GM12878 (cell line): ENCODE measurements at regions not wholly inside any gene's neighbourhood (a gene's known extent, or its start where the extent isn't known, plus 50 kb on each side); places are given as distances from the start of the nearest gene placed in this dataset.

ENCODE experiments used
- ATAC-seq: fragments of 200-7000 bp; cut with Tn5 transposase; 3 replicates; pipeline ENCODE4 v1.9.1; 2020; ENCODE audit warnings: mild to moderate bottlenecking, moderate library complexity
- BruUV-seq: library from RNA; stranded (reverse); fragments of 400-500 nt; replicated peaks from 2 replicates; lab custom pipeline; 2021; lab: Mats Ljungman, UMichigan
- CTCF ChIA-PET: fragments of 300-600 bp; sonication (Branson Sonifier 250); formaldehyde crosslinking; extraction: SDS; loops from one replicate; lab custom pipeline; 2021; ENCODE audit warnings: inconsistent platforms; lab: Yijun Ruan, JAX
- POLR2A ChIA-PET: fragments of 350-600 bp; formaldehyde crosslinking; extraction: SDS; loops from one replicate; lab custom pipeline; 2021; ENCODE audit warnings: inconsistent platforms; lab: Charles Lee
- RAD21 ChIA-PET: fragments of 300-600 bp; sonication (Branson Sonifier 250); formaldehyde crosslinking; loops from one replicate; lab custom pipeline; 2023; ENCODE audit warnings: antibody characterized with exemption; ENCODE audit not compliant: unreplicated experiment; lab: Charles Lee
- SMC1A ChIA-PET: fragments of 300-600 bp; sonication (Branson Sonifier 250); formaldehyde crosslinking; loops from one replicate; lab custom pipeline; 2023; ENCODE audit not compliant: unreplicated experiment, uncharacterized antibody; lab: Charles Lee
- DNase-seq: peaks from one replicate; pipeline ENCODE4 v3.0.0-alpha.2; 2011; ENCODE audit warnings: low read depth, low spot score
- FAIRE-seq: peaks from 3 replicates; lab custom pipeline; 2011; peaks lifted over from hg19 to GRCh38; lab: Jason Lieb, UNC
- H2AFZ ChIP-seq: 2 replicates; pipeline ENCODE4 v1.6.0; 2011; ENCODE audit warnings: low read depth, low read length, control low read depth; ENCODE audit not compliant: control insufficient read depth
- H3K27ac ChIP-seq: 2 replicates; pipeline ENCODE4 v1.5.1; 2011; ENCODE audit warnings: control low read depth; ENCODE audit not compliant: control insufficient read depth, insufficient read depth
- H3K27me3 ChIP-seq, 2 experiments: replicated peaks in 1 of 2; 2 replicates each; pipeline versions ENCODE4 v1.6.0 to v1.6.1; 2011; ENCODE audit warnings: low read length in 1 of 2; ENCODE audit not compliant: control insufficient read depth in 2 of 2, insufficient read depth in 2 of 2
- H3K36me3 ChIP-seq, 2 experiments: 2 replicates each; pipeline ENCODE4 v1.5.1; 2011; ENCODE audit warnings: low read length in 1 of 2; ENCODE audit not compliant: control insufficient read depth in 2 of 2, insufficient read depth in 2 of 2
- H3K4me1 ChIP-seq: 2 replicates; pipeline ENCODE4 v1.6.1; 2011; ENCODE audit warnings: mild to moderate bottlenecking, low read length, moderate library complexity, mixed read lengths; ENCODE audit not compliant: control insufficient read depth, insufficient read depth
- H3K4me2 ChIP-seq: 2 replicates; pipeline ENCODE4 v1.6.0; 2011; ENCODE audit warnings: control low read depth; ENCODE audit not compliant: control insufficient read depth, insufficient read depth
- H3K4me3 ChIP-seq: fragments of 200-600 bp; sonication (generic); 2 replicates; pipeline ENCODE4 v1.5.1; 2016
- H3K79me2 ChIP-seq: 2 replicates; pipeline ENCODE4 v1.6.0; 2011; ENCODE audit warnings: low read length; ENCODE audit not compliant: control insufficient read depth, insufficient read depth
- H3K9ac ChIP-seq: 2 replicates; pipeline ENCODE4 v1.8.0; 2011; ENCODE audit warnings: low read length, control low read depth, mixed read lengths; ENCODE audit not compliant: control insufficient read depth, insufficient read depth
- H3K9me3 ChIP-seq: replicated peaks from 3 replicates; pipeline ENCODE4 v1.5.1; 2011; ENCODE audit warnings: mild to moderate bottlenecking, low read length; ENCODE audit not compliant: control insufficient read depth, insufficient read depth
- H4K20me1 ChIP-seq: 2 replicates; pipeline ENCODE4 v1.6.0; 2011; ENCODE audit not compliant: control insufficient read depth, insufficient read depth
- BRCA1 ChIP-seq: IDR thresholded peaks from 2 replicates; pipeline ENCODE4 v1.6.1; 2011; ENCODE audit warnings: low read depth, low read length, improper control_type of control experiment
- CHD4 ChIP-seq: fragments of 200-600 bp; sonication (generic); IDR thresholded peaks from 2 replicates; pipeline ENCODE4 v1.6.1; 2016; ENCODE audit warnings: mild to moderate bottlenecking
- CREB1 ChIP-seq: IDR thresholded peaks from 2 replicates; pipeline ENCODE4 v1.6.1; 2012; ENCODE audit warnings: low read depth, mild to moderate bottlenecking, inconsistent platforms
- E4F1 ChIP-seq: fragments of 450-650 bp; IDR thresholded peaks from 2 replicates; pipeline ENCODE4 v1.6.1; 2018; ENCODE audit warnings: borderline replicate concordance, mild to moderate bottlenecking; ENCODE audit not compliant: partially characterized antibody
- EED ChIP-seq: sonication (generic); IDR thresholded peaks from 2 replicates; pipeline ENCODE4 v1.6.1; 2016; ENCODE audit warnings: antibody characterized with exemption, low read depth
- EZH2 ChIP-seq: IDR thresholded peaks from 2 replicates; pipeline ENCODE4 v1.6.1; 2012; ENCODE audit warnings: low read depth, mild to moderate bottlenecking, control low read depth, inconsistent platforms, low read length, borderline replicate concordance; ENCODE audit not compliant: control insufficient read depth
- FOXK2 ChIP-seq: fragments of 450-650 bp; IDR thresholded peaks from 2 replicates; pipeline ENCODE4 v1.6.1; 2017; ENCODE audit warnings: mild to moderate bottlenecking, moderate library complexity
- HDGF ChIP-seq: fragments of 450-650 bp; IDR thresholded peaks from 2 replicates; pipeline ENCODE4 v1.6.1; 2016; ENCODE audit warnings: antibody characterized with exemption
- PBX3 ChIP-seq: IDR thresholded peaks from 2 replicates; pipeline ENCODE4 v1.6.1; 2011; ENCODE audit warnings: mild to moderate bottlenecking, low read depth, low read length, moderate library complexity; ENCODE audit not compliant: insufficient replicate concordance
- RAD21 ChIP-seq: IDR thresholded peaks from 2 replicates; pipeline ENCODE4 v1.6.1; 2011; ENCODE audit warnings: mild to moderate bottlenecking, low read depth, low read length, moderate library complexity; ENCODE audit not compliant: insufficient read depth
- ZNF622 ChIP-seq: fragments of 450-650 bp; IDR thresholded peaks from 2 replicates; pipeline ENCODE4 v1.6.1; 2017; ENCODE audit warnings: mild to moderate bottlenecking, inconsistent platforms
- ZNF687 ChIP-seq: fragments of 450-650 bp; IDR thresholded peaks from 2 replicates; pipeline ENCODE4 v1.6.1; 2017; ENCODE audit warnings: mild to moderate bottlenecking, moderate library complexity
- WGBS: methylation state at CpG from one replicate; pipeline ENCODE4 v1.1.6; 2016; ENCODE audit warnings: low lambda C conversion rate; ENCODE audit not compliant: insufficient replicate concordance, insufficient coverage; ENCODE audit errors: missing lambda C conversion rate; 5-methylcytosine and 5-hydroxymethylcytosine counted together
- in situ Hi-C: fragments of 300-500 bp; cut with MboI; formaldehyde crosslinking; loops from 9 replicates; pipeline ENCODE4 v1.14.3; 2018; ENCODE audit warnings: mixed read lengths
- intact Hi-C: fragments of 100-400 bp; cut with micrococcal nuclease; formaldehyde crosslinking; loops from one replicate; pipeline ENCODE4 v1.14.2; 2022; ENCODE audit not compliant: unreplicated experiment
- TF ChIP-seq, protein P1 (sequence below): fragments of 150-350 bp; IDR thresholded peaks from 2 replicates; pipeline ENCODE4 v1.6.1; 2016; ENCODE audit warnings: low read depth, low read length

DNA sequence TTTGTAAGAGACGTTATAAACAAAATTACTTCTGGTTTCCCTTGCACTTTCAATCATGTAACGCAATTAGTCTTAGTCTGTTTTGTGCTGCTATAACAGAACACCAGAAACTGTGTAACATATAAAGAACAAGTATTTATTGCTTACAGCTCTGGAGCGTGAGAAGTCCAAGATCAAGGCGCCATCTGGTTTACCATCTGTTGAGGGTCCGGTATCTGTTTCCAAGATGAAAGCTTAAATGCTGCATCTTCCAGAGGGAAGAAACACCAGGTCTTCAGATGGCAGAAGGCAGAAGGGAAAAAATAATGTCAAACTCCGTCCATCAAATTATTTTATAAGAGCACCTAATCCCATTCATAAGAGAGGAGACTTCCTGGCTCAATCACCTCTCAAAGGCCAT lies 474.1 kb downstream of the PDGFC start (continued):
- TF ChIP-seq E4F1 (no peak), CREB1 (no peak), PBX3 (no peak), HDGF (no peak)

- POLR2A ChIA-PET = no interaction called here
- intact Hi-C loops = no loop called here
- TF ChIP-seq BRCA1 = no peak
- no peak for TF ChIP-seq ZNF687
- TF ChIP-seq, protein P1, sequence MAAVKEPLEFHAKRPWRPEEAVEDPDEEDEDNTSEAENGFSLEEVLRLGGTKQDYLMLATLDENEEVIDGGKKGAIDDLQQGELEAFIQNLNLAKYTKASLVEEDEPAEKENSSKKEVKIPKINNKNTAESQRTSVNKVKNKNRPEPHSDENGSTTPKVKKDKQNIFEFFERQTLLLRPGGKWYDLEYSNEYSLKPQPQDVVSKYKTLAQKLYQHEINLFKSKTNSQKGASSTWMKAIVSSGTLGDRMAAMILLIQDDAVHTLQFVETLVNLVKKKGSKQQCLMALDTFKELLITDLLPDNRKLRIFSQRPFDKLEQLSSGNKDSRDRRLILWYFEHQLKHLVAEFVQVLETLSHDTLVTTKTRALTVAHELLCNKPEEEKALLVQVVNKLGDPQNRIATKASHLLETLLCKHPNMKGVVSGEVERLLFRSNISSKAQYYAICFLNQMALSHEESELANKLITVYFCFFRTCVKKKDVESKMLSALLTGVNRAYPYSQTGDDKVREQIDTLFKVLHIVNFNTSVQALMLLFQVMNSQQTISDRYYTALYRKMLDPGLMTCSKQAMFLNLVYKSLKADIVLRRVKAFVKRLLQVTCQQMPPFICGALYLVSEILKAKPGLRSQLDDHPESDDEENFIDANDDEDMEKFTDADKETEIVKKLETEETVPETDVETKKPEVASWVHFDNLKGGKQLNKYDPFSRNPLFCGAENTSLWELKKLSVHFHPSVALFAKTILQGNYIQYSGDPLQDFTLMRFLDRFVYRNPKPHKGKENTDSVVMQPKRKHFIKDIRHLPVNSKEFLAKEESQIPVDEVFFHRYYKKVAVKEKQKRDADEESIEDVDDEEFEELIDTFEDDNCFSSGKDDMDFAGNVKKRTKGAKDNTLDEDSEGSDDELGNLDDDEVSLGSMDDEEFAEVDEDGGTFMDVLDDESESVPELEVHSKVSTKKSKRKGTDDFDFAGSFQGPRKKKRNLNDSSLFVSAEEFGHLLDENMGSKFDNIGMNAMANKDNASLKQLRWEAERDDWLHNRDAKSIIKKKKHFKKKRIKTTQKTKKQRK = no peak
- no peak for TF ChIP-seq ZNF622
- no peak for TF ChIP-seq FOXK2
- no peak for TF ChIP-seq CHD4
- TF ChIP-seq RAD21 = no peak
- TF ChIP-seq EZH2 = no peak
- no peak for TF ChIP-seq EED
Measured at GRCh38 chr4:156496797-156497196, 474.8 kb downstream of the PDGFC start.

More at GRCh38 chr4:156496797-156497196, 474.8 kb downstream of the PDGFC start:
- H2AFZ ChIP-seq = no peak overlapping the region
- DNase-seq (no peak), ATAC-seq (no peak), FAIRE-seq (no peak)
- WGBS = 0% methylated on average over 3 of the region's 3 CpGs
- no peaks in the 10 kb centered on the region for H4K20me1 ChIP-seq
- BruUV-seq = no TSS peak
- in situ Hi-C loops = no loop called here
- H3K79me2 ChIP-seq = no peaks in the 10 kb centered on the region
- no peak overlapping the region for H3K4me3 ChIP-seq
- H3K4me1 ChIP-seq = no peaks in the 10 kb centered on the region
- CTCF ChIA-PET = interaction anchor here (0.7 kb wide), 1 partner anchor 19 kb away, joined by 3 read pairs; no protein-coding TSS in a partner anchor
- H3K9me3 ChIP-seq = no peaks in the 10 kb centered on the region
- no peaks in the 10 kb centered on the region for H3K36me3 ChIP-seq
- no peak overlapping the region for H3K4me2 ChIP-seq
- no peak overlapping the region for H3K27ac ChIP-seq
- RAD21 ChIA-PET = no interaction called here
- H3K27me3 ChIP-seq = no peaks in the 10 kb centered on the region
- SMC1A ChIA-PET = interaction anchor here (1.4 kb wide), 1 partner anchor 20 kb away, joined by 4 read pairs; no protein-coding TSS in a partner anchor
- H3K9ac ChIP-seq = no peak overlapping the region
